ENCODE measurements at regions not wholly inside any gene's neighbourhood (a gene's known extent, or its start where the extent isn't known, plus 50 kb on each side); places are given as distances from the start of the nearest gene placed in this dataset.

DNA sequence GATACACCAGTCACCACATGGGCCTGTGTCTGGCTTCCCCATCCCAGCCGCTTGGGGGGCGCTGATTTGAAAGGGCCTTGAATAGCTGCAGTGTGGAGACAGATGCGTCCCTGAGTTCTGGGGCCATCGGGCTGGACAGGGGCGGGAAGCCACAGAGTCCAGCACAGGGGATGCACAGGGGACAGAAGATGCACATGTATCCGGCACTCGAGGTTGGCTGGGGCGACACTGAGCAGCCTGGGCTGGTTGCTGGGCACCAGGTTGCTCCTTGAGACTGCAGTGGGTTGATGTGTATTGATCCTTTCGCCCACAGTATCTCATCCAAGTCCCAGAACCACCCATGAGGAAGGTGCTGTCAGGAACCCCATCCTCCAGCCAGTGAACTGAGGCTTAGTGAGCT, 99.3 kb upstream of the SYT13 start:
- TF ChIP-seq, protein P1, sequence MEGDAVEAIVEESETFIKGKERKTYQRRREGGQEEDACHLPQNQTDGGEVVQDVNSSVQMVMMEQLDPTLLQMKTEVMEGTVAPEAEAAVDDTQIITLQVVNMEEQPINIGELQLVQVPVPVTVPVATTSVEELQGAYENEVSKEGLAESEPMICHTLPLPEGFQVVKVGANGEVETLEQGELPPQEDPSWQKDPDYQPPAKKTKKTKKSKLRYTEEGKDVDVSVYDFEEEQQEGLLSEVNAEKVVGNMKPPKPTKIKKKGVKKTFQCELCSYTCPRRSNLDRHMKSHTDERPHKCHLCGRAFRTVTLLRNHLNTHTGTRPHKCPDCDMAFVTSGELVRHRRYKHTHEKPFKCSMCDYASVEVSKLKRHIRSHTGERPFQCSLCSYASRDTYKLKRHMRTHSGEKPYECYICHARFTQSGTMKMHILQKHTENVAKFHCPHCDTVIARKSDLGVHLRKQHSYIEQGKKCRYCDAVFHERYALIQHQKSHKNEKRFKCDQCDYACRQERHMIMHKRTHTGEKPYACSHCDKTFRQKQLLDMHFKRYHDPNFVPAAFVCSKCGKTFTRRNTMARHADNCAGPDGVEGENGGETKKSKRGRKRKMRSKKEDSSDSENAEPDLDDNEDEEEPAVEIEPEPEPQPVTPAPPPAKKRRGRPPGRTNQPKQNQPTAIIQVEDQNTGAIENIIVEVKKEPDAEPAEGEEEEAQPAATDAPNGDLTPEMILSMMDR (IDR thresholded peaks at IDR 0.05; ENCODE audit: extremely low read depth in 1 of 2, insufficient read depth in 1 of 2, low read depth in 1 of 2, low read length in 2 of 2): no peak
- no peak for TF ChIP-seq MYC (IDR thresholded peaks at IDR 0.05; ENCODE audit: low read depth, low read length)
- no peak for TF ChIP-seq POLR2AphosphoS5 (IDR thresholded peaks at IDR 0.05; ENCODE audit: insufficient read depth, low read depth, low read length)
- TF ChIP-seq JUN (IDR thresholded peaks at IDR 0.05; ENCODE audit: borderline replicate concordance, insufficient read depth, insufficient read length, low read depth): no peak
- TF ChIP-seq, protein P2, sequence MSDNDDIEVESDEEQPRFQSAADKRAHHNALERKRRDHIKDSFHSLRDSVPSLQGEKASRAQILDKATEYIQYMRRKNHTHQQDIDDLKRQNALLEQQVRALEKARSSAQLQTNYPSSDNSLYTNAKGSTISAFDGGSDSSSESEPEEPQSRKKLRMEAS (IDR thresholded peaks at IDR 0.05; ENCODE audit: insufficient read depth, insufficient read length): no peak
- no peak for TF ChIP-seq POLR2A (IDR thresholded peaks at IDR 0.05; ENCODE audit: low read depth, low read length)
- no peak for TF ChIP-seq EZH2 (IDR thresholded peaks at IDR 0.05; ENCODE audit: borderline replicate concordance, low read depth, low read length, severe bottlenecking)
- TF ChIP-seq GATA2 (IDR thresholded peaks at IDR 0.05; ENCODE audit: insufficient read depth, insufficient read length, low read depth, low read length): no peak

Data from endothelial cell of umbilical vein (primary cell).